Heart right ventricle (tissue), 16 donors: ENCODE measurements at regions not wholly inside any gene's neighbourhood (a gene's known extent, or its start where the extent isn't known, plus 50 kb on each side); places are given as distances from the start of the nearest gene placed in this dataset.
"Not testable (repeated sequence)": the region's sequence is repeated elsewhere in the genome, so short reads cannot be mapped to it uniquely, and the experiment has no call there.

Source experiments
- ATAC-seq, 8 donors: fragments of 200-7000 bp; cut with Tn5 transposase; one replicate each; pipeline ENCODE4 v1.9.1; 2020; ENCODE audit warnings: mild to moderate bottlenecking in 8 of 8, moderate library complexity in 8 of 8, moderate number of reproducible peaks in 1 of 8
- DNase-seq, 2 donors: peaks; one replicate each; pipeline ENCODE4 v3.0.0-alpha.2; 2020
- H3K27ac ChIP-seq, 10 donors: fragments of 200-600 bp; sonication (generic) in 2 of 10; one replicate each; pipeline versions ENCODE4 v1.5.0 to v1.8.0; 2020 to 2022; ENCODE audit warnings: mild to moderate bottlenecking in 3 of 10
- H3K27me3 ChIP-seq, 7 donors: fragments of 200-600 bp; one replicate each; pipeline ENCODE4 v1.8.0; 2021 to 2022; ENCODE audit warnings: mild to moderate bottlenecking in 2 of 7
- H3K36me3 ChIP-seq, 9 donors: fragments of 200-600 bp; sonication (generic) in 1 of 9; one replicate each; pipeline versions ENCODE4 v1.5.0 to v1.8.0; 2020 to 2022; ENCODE audit warnings: mild to moderate bottlenecking in 2 of 9
- H3K4me1 ChIP-seq, 9 donors: fragments of 200-600 bp; sonication (generic) in 1 of 9; one replicate each; pipeline versions ENCODE4 v1.5.0 to v1.8.0; 2020 to 2022; ENCODE audit warnings: mild to moderate bottlenecking in 4 of 9
- H3K4me3 ChIP-seq, 10 donors: fragments of 200-600 bp; sonication (generic) in 2 of 10; one replicate each; pipeline versions ENCODE4 v1.5.0 to v1.8.0; 2020 to 2022; ENCODE audit warnings: mild to moderate bottlenecking in 7 of 10, moderate library complexity in 2 of 10
- H3K9me3 ChIP-seq, 11 donors: fragments of 200-600 bp in 10 of 11; sonication (generic) in 2 of 11; one replicate each; pipeline versions ENCODE4 v1.5.0 to v1.8.0; 2013 to 2022; ENCODE audit warnings: mild to moderate bottlenecking in 2 of 11, control low read depth in 1 of 11, moderate library complexity in 1 of 11
- CTCF ChIP-seq, 9 donors: fragments of 200-600 bp; sonication (generic) in 2 of 9; IDR thresholded peaks; one replicate each; pipeline versions ENCODE4 v1.5.0 to v1.8.0; 2021 to 2022; ENCODE audit warnings: antibody characterized with exemption in 9 of 9, mild to moderate bottlenecking in 5 of 9, moderate library complexity in 1 of 9
- WGBS, 2 donors: extraction: QIAGEN DNeasy Blood & Tissue Kit; methylation state at CpG; one replicate each; pipeline ENCODE4 v1.1.7; 2013; ENCODE audit warnings: inconsistent platforms in 1 of 2; 5-methylcytosine and 5-hydroxymethylcytosine counted together
- intact Hi-C, 10 donors: fragments of 100-400 bp; cut with DNase I; formaldehyde crosslinking; loops; one replicate each; pipeline versions ENCODE4 v1.11.1 to v1.14.2; 2022
- donor health status: Arrhythmogenic right ventricular cardiomyopathy.
- donor health status: ischemic (EF 13 %, LVEDD 7.1; RV severe dilation, severe dysfunction).
- donor health status: healthy with polysubstance abuse.
- donor health status: DM: no; HTN: yes; CAD: no.
- donor health status: DM: no; HTN: no; CAD: no.
- donor health status: ischemic (EF 25% LVEDD 6.9; RV normal size, moderate dysfunction).
- donor health status: ischemic (EF 25% LVEDD 5.7; RV mildly dilated, moderate dysfunction).
- donor health status: healthy.
- donor health status: DM: yes; HTN: yes; CAD: no.
- donor health status: Ischemic cardiomyopathy.
- donor health status: ischemic (EF 35%, LVEDD 5.7; RV mildly dilated, moderate dysfunction).
- donor health status: nonischemic (EF 11% LVEDD 7.7; RV severe dilation, severe dysfunction).
- donor health status: DM: yes; HTN: yes; CAD: no.
- donor health status: PGD.
- donor health status: ischemic (EF 29% LVEDD 5.4; RV normal size, mild dysfunction).
- donor health status: nonischemic (EF 23%, LVEDD 6.1; RV moderate dilation, normal function).

- no peak overlapping the region for H3K27ac ChIP-seq
- H3K36me3 ChIP-seq: no peaks in the 10 kb centered on the region
- DNase-seq: no peak
- WGBS, 2 donors: 76 to 85% methylated on average over 2 of the region's 2 CpGs
- H3K9me3 ChIP-seq: peaks cover 0 to 12% (median 0%) of the 10 kb centered on the region in 11 donors
- ATAC-seq: no peak
- no peaks in the 10 kb centered on the region for H3K4me1 ChIP-seq
- no peaks in the 10 kb centered on the region for H3K27me3 ChIP-seq
- intact Hi-C loops: no loop called here
- no peak overlapping the region for H3K4me3 ChIP-seq
- TF ChIP-seq CTCF (IDR thresholded peaks at IDR 0.05): no peak
Observed at GRCh38 chr12:38166225-38166624, 150.3 kb upstream of the ALG10B start.

- intact Hi-C loops: loop anchor here in 1 of 10 donors (10.0 kb wide), 1 partner anchor 89 kb away; no protein-coding TSS in a partner anchor
- no peaks in the 10 kb centered on the region for H3K9me3 ChIP-seq
- no peak overlapping the region for H3K27ac ChIP-seq
- DNase-seq: no peak
- 86 to 90% methylated on average over 4 of the region's 4 CpGs for WGBS, 2 donors
- no peaks in the 10 kb centered on the region for H3K4me1 ChIP-seq
- no peak overlapping the region for H3K4me3 ChIP-seq
- H3K36me3 ChIP-seq: no peaks in the 10 kb centered on the region
- peaks cover 0 to 4% (median 0%) of the 10 kb centered on the region in 7 donors for H3K27me3 ChIP-seq
- no peak for TF ChIP-seq CTCF (IDR thresholded peaks at IDR 0.05)
- ATAC-seq: no peak
Observed at GRCh38 chr12:38175538-38175937, 141.0 kb upstream of the ALG10B start.

GRCh38 chr12:38183617-38184016 lies 133.0 kb upstream of the ALG10B start:
- H3K4me3 ChIP-seq, DNase-seq, H3K4me1 ChIP-seq, H3K36me3 ChIP-seq, H3K27ac ChIP-seq, ATAC-seq, H3K27me3 ChIP-seq, intact Hi-C loops, H3K9me3 ChIP-seq: not testable (repeated sequence)
- 47 to 83% methylated on average over 1 of the region's 1 CpG for WGBS, 2 donors

GRCh38 chr12:38197286-38197685 lies 119.3 kb upstream of the ALG10B start:
- DNase-seq, H3K27me3 ChIP-seq, intact Hi-C loops, H3K4me3 ChIP-seq, H3K27ac ChIP-seq, H3K36me3 ChIP-seq, H3K4me1 ChIP-seq, ATAC-seq, H3K9me3 ChIP-seq: not testable (repeated sequence)
- 50 to 59% methylated on average over 1 of the region's 1 CpG for whole genome bisulfite sequencing, 2 donors

GRCh38 chr12:38201461-38202276 lies 114.9 kb upstream of the ALG10B start:
- intact Hi-C loops: no loop called here
- 89 to 91% methylated on average over 41 of the region's 41 CpGs for WGBS, 2 donors
- H3K27ac ChIP-seq: no peak overlapping the region
- ATAC-seq (no peak), DNase-seq (no peak)
- H3K9me3 ChIP-seq: peaks cover 0 to 6% (median 0%) of the 10 kb centered on the region in 11 donors
- no peak overlapping the region for H3K4me3 ChIP-seq
- H3K27me3 ChIP-seq: no peaks in the 10 kb centered on the region
- H3K4me1 ChIP-seq: no peaks in the 10 kb centered on the region
- no peak for TF ChIP-seq CTCF (IDR thresholded peaks at IDR 0.05)
- no peaks in the 10 kb centered on the region for H3K36me3 ChIP-seq
